Spleen (tissue), 11 donors: ENCODE measurements at regions not wholly inside any gene's neighbourhood (a gene's known extent, or its start where the extent isn't known, plus 50 kb on each side); places are given as distances from the start of the nearest gene placed in this dataset.

Experiments used
- DNase-seq: peaks from one replicate; pipeline ENCODE4 v3.0.0-alpha.2; 2020
- H3K27ac ChIP-seq, 8 donors: fragments of 200-600 bp; sonication (generic) in 7 of 8; 1 replicate in 4 of 8; 2 replicates in 4 of 8; pipeline versions ENCODE4 v1.5.0 to v1.8.0; 2016 to 2021; ENCODE audit warnings: inconsistent platforms in 4 of 8, mild to moderate bottlenecking in 4 of 8, moderate library complexity in 1 of 8
- H3K27me3 ChIP-seq, 7 donors: fragments of 200-600 bp; sonication (generic) in 6 of 7; replicated peaks in 1 of 7; 1 replicate in 4 of 7; 2 replicates in 3 of 7; pipeline versions ENCODE4 v1.5.0 to v1.8.0; 2016 to 2021; ENCODE audit warnings: inconsistent platforms in 3 of 7, mild to moderate bottlenecking in 1 of 7
- H3K36me3 ChIP-seq, 6 donors: fragments of 200-600 bp; sonication (generic) in 5 of 6; 1 replicate in 4 of 6; 2 replicates in 2 of 6; pipeline versions ENCODE4 v1.5.0 to v1.8.0; 2016 to 2021; ENCODE audit warnings: inconsistent platforms in 2 of 6
- H3K4me1 ChIP-seq, 6 donors: fragments of 200-600 bp; sonication (generic) in 5 of 6; 1 replicate in 3 of 6; 2 replicates in 3 of 6; pipeline versions ENCODE4 v1.5.0 to v1.8.0; 2016 to 2021; ENCODE audit warnings: inconsistent platforms in 3 of 6
- H3K4me3 ChIP-seq, 8 donors: fragments of 200-600 bp; sonication (generic) in 7 of 8; 1 replicate in 4 of 8; 2 replicates in 4 of 8; pipeline versions ENCODE4 v1.5.0 to v1.8.0; 2016 to 2021; ENCODE audit warnings: inconsistent platforms in 4 of 8, mild to moderate bottlenecking in 4 of 8, moderate library complexity in 2 of 8
- H3K9me3 ChIP-seq, 8 donors: fragments of 200-600 bp; sonication (generic) in 7 of 8; 1 replicate in 4 of 8; 2 replicates in 4 of 8; pipeline versions ENCODE4 v1.5.0 to v1.8.0; 2016 to 2021; ENCODE audit warnings: inconsistent platforms in 4 of 8
- POLR2A ChIP-seq, 3 donors: fragments of 450-650 bp; IDR thresholded peaks; one replicate each; pipeline ENCODE4 v1.5.1; 2017; ENCODE audit warnings: antibody characterized with exemption in 3 of 3, mild to moderate bottlenecking in 1 of 3
- POLR2AphosphoS5 ChIP-seq, 3 donors: sonication (generic); formaldehyde crosslinking; IDR thresholded peaks; one replicate each; pipeline ENCODE4 v1.5.1; 2017; ENCODE audit warnings: antibody characterized with exemption in 3 of 3
- WGBS, 5 donors: extraction: QIAGEN DNeasy Blood & Tissue Kit in 3 of 5; methylation state at CpG; one replicate each; pipeline versions ENCODE4 v1.1.5 to v1.1.7; 2013 to 2018; 5-methylcytosine and 5-hydroxymethylcytosine counted together
- intact Hi-C: fragments of 100-400 bp; cut with DNase I; formaldehyde crosslinking; loops from one replicate; pipeline ENCODE4 v1.15.0; 2023; ENCODE audit warnings: low total_unique reads
- TF ChIP-seq, protein P1 (sequence below), 11 experiments: fragments of 200-600 bp in 7 of 11; fragments of 450-650 bp in 4 of 11; sonication (generic) in 4 of 11; IDR thresholded peaks in 8 of 11; conservative IDR thresholded peaks in 3 of 11; 1 replicate in 7 of 11; 2 replicates in 4 of 11; pipeline versions ENCODE4 v1.4.0 to v1.8.0; 2016 to 2021; ENCODE audit warnings: antibody characterized with exemption in 11 of 11, inconsistent platforms in 4 of 11, mild to moderate bottlenecking in 1 of 11
- donor health status: healthy with polysubstance abuse.
- donor health status: DM: no; HTN: no; CAD: no; lungs with moderate emphysema.
- donor health status: DM: no; HTN: no; CAD: no.
- donor health status: Bipolar disorder and iron deficiency.
- donor health status: healthy.
- donor health status: DM: no; HTN: no; CAD: no.
- donor health status: DM: yes; HTN: yes; CAD: no.

DNA sequence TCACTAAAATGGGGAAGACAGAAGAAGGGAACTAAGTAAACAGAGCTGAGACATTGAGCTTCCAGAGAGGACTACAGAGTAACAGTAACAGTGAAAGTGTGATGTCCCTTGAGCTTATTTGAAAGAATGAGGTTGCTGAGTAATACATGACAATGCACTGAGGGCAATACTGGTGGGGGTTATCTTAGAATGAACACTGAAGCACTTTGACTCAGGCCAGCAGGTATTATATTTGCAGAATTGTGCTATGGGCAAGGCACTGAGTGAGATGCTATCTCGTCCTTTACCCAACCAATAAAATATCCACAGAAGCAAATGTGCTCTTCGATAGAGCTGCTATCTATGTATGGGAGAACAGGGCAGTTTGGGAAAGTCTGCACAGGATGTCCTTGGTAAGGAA, 133.2 kb downstream of the DISP1 start:
- no peak for TF ChIP-seq POLR2A (IDR thresholded peaks at IDR 0.05)
- no peak for TF ChIP-seq POLR2AphosphoS5 (IDR thresholded peaks at IDR 0.05)
- TF ChIP-seq, protein P1, sequence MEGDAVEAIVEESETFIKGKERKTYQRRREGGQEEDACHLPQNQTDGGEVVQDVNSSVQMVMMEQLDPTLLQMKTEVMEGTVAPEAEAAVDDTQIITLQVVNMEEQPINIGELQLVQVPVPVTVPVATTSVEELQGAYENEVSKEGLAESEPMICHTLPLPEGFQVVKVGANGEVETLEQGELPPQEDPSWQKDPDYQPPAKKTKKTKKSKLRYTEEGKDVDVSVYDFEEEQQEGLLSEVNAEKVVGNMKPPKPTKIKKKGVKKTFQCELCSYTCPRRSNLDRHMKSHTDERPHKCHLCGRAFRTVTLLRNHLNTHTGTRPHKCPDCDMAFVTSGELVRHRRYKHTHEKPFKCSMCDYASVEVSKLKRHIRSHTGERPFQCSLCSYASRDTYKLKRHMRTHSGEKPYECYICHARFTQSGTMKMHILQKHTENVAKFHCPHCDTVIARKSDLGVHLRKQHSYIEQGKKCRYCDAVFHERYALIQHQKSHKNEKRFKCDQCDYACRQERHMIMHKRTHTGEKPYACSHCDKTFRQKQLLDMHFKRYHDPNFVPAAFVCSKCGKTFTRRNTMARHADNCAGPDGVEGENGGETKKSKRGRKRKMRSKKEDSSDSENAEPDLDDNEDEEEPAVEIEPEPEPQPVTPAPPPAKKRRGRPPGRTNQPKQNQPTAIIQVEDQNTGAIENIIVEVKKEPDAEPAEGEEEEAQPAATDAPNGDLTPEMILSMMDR (IDR thresholded peaks at IDR 0.05 in 8 of 11, conservative IDR thresholded peaks at IDR 0.05 in 3 of 11): no peak
- 85 to 94% (median 88%) methylated on average over 2 of the region's 2 CpGs for WGBS, 5 donors
- Histone ChIP-seq H3K36me3 (peaks cover 0 to 21% (median 6%) of the 10 kb centered on the region in 6 donors), H3K4me3 (no peak overlapping the region), H3K27me3 (no peaks in the 10 kb centered on the region), H3K27ac (no peak overlapping the region), H3K4me1 (no peaks in the 10 kb centered on the region), H3K9me3 (no peaks in the 10 kb centered on the region)
- intact Hi-C loops: no loop called here
- DNase-seq: no peak

DNA sequence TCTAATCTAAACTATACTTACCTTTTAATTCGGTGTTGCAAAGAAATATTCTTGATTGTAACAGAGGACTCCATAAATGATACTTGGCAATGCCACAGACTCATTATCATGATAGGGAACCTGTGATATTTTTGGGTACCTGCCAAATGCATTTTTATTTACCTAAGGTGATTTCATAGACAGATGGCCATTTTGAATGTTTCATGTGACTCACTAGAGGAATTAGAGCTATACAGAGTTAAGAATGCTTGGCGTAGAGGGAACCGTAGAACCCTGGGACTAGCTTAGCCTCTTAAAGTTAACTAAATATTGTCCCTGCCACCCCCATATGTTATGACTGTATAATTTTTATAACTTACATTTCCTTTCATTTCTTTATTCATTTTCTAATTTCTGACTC, 136.1 kb downstream of the DISP1 start:
- no peaks in the 10 kb centered on the region for H3K9me3 ChIP-seq
- no peak for DNase-seq
- no peaks in the 10 kb centered on the region for H3K27me3 ChIP-seq
- no peak for TF ChIP-seq POLR2A (IDR thresholded peaks at IDR 0.05)
- H3K4me3 ChIP-seq: no peak overlapping the region
- no peaks in the 10 kb centered on the region for H3K36me3 ChIP-seq
- intact Hi-C loops: no loop called here
- no peaks in the 10 kb centered on the region for H3K4me1 ChIP-seq
- no peak overlapping the region for H3K27ac ChIP-seq
- whole genome bisulfite sequencing, 5 donors: 95 to 99% (median 98%) methylated on average over 3 of the region's 3 CpGs

DNA sequence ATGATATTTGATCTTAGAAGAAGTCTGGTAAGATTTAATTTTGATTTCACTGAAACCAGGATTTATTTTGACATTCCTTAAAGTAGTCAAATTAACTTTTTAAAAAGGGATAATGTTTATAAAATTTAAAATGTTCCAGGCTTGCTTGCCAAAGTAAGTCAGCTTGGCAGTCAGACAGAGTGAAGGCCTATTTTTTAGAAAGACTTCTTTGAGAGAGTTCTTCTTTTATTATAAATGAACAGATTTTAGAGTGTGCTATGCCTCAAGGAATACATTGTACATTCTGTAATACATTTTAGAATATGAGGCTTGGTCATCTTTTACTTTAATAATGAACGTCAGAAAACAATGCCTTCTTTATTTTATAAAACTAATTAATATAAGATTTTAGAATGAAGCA, 138.7 kb downstream of the DISP1 start:
- Histone ChIP-seq H3K36me3 (no peaks in the 10 kb centered on the region), H3K27me3 (no peaks in the 10 kb centered on the region), H3K27ac (no peak overlapping the region), H3K4me3 (no peak overlapping the region), H3K9me3 (no peaks in the 10 kb centered on the region), H3K4me1 (no peaks in the 10 kb centered on the region)
- TF ChIP-seq POLR2AphosphoS5 (IDR thresholded peaks at IDR 0.05) (no peak), POLR2A (IDR thresholded peaks at IDR 0.05) (no peak)
- TF ChIP-seq, protein P1 (IDR thresholded peaks at IDR 0.05 in 8 of 11, conservative IDR thresholded peaks at IDR 0.05 in 3 of 11): no peak
- intact Hi-C loops: no loop called here
- 75 to 88% (median 82%) methylated on average over 1 of the region's 1 CpG for WGBS, 5 donors
- no peak for DNase-seq

DNA sequence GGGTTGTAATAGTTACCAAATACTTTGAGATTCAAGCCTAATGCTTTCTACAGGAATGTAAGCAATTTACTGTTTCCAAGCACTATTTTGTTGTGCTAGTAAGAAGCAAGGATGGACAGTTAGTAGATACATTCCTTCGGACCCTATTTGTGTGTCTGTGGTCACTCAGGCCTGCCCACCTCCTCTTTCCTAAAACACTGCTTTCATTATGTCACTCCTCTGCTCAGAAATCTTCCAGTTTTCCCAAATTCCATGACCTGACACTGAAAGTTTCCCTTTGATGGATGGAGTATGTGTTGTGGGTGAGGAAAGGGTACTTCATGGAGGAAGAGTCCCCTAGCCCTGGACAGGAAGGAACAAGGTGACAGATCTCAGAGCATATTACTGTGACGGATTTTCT, 141.1 kb downstream of the DISP1 start:
- intact Hi-C loops: no loop called here

More for the DNA sequence above, 141.1 kb downstream of the DISP1 start:
- no peaks in the 10 kb centered on the region for H3K9me3 ChIP-seq
- no peaks in the 10 kb centered on the region for H3K4me1 ChIP-seq
- no peak overlapping the region for H3K27ac ChIP-seq
- no peak for DNase-seq
- TF ChIP-seq POLR2AphosphoS5 (IDR thresholded peaks at IDR 0.05): no peak
- TF ChIP-seq POLR2A (IDR thresholded peaks at IDR 0.05): no peak
- TF ChIP-seq, protein P1 (IDR thresholded peaks at IDR 0.05 in 8 of 11, conservative IDR thresholded peaks at IDR 0.05 in 3 of 11): no peak
- H3K36me3 ChIP-seq: no peaks in the 10 kb centered on the region
- 74 to 89% (median 78%) methylated on average over 2 of the region's 2 CpGs for WGBS, 5 donors
- H3K4me3 ChIP-seq: no peak overlapping the region
- H3K27me3 ChIP-seq: no peaks in the 10 kb centered on the region
